ENCODE measurements at regions not wholly inside any gene's neighbourhood (a gene's known extent, or its start where the extent isn't known, plus 50 kb on each side); places are given as distances from the start of the nearest gene placed in this dataset.

DNA sequence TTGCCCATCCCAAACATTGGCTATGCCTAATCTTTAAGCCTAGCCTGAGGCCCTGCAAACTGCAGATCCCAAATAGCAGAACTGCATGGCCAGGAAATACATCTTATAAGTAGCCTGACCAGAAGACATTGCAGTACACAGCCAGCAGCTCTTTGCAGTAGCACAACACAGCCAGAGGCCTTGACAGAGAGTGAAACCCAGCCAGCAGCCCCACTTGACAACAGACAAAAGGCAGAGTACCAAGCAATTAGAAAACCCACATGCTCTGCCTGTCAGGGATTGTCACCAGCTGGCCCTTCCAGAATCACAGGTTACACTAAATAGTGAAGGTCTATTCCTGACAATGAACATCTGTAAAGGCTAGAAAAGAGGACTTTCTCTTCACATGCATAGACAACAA lies 242.8 kb upstream of the TMEM72 start:
- TF ChIP-seq, protein P1, sequence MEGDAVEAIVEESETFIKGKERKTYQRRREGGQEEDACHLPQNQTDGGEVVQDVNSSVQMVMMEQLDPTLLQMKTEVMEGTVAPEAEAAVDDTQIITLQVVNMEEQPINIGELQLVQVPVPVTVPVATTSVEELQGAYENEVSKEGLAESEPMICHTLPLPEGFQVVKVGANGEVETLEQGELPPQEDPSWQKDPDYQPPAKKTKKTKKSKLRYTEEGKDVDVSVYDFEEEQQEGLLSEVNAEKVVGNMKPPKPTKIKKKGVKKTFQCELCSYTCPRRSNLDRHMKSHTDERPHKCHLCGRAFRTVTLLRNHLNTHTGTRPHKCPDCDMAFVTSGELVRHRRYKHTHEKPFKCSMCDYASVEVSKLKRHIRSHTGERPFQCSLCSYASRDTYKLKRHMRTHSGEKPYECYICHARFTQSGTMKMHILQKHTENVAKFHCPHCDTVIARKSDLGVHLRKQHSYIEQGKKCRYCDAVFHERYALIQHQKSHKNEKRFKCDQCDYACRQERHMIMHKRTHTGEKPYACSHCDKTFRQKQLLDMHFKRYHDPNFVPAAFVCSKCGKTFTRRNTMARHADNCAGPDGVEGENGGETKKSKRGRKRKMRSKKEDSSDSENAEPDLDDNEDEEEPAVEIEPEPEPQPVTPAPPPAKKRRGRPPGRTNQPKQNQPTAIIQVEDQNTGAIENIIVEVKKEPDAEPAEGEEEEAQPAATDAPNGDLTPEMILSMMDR (IDR thresholded peaks at IDR 0.05; ENCODE audit: low read depth, low read length, missing control alignments), result no peak
- no peak for DNase-seq (ENCODE audit: low read depth)
- H3K4me3 ChIP-seq (ENCODE audit: low read depth, low read length), result no peak overlapping the region

DNA sequence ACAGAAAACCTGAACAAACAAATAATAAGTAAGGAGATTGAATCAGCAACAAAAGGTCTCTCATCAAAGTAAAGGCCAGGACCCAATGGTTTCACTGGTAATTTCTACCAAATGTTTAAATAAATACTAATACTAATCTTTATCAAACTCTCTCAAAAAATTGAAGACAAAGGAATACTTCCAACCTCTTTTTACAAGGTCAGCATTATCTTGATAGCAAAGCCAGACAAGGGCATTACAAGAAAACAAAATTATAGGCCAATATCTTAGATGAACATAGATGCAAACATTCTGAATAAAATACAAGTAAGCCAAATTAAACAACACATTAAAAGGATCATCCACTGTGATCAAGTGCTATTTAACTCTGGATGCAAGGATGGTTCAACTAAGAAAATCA lies 239.8 kb upstream of the TMEM72 start:
- DNase-seq (ENCODE audit: low read depth), result no peak
- H3K4me3 ChIP-seq (ENCODE audit: low read depth, low read length), result no peak overlapping the region
- TF ChIP-seq, protein P1 (IDR thresholded peaks at IDR 0.05; ENCODE audit: low read depth, low read length, missing control alignments), result no peak

DNA sequence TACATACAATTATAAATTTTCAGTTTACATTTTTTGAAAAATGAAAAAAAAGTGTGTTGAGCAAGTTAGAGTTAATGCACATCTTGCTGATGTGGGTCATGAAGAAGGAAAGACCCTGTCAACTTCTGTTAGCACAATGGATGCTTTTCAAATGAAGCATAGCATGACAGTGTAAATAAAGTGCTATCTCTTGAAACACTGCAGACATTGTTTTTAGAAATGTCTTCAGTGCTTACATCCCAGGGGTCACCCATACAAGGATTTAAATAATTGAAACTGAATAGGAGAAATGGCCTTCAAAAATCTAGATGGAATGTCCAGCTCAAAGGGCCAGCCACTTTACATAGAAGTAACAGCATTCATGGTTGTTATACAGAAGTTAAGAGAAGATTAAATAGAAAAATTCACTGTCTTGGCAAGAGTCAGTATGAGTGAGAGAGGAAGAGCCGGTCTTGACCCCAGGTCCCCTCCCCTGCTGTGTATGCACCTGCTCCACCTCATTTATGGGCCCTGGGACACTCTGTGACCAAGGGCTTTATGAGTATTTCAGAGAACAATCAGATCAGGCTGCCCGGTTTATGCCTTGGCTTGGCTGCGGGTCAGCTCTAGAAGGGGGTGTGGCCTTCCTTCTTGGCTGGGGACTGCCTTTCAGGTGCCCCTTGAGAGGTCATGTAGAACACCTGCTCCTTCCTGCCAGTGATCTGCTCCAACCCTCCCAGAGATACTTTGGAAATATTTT lies 237.7 kb upstream of the TMEM72 start:
- TF ChIP-seq, protein P1 (IDR thresholded peaks at IDR 0.05; ENCODE audit: low read depth, low read length, missing control alignments), result no peak
- no peak overlapping the region for H3K4me3 ChIP-seq (ENCODE audit: low read depth, low read length)
- DNase-seq (ENCODE audit: low read depth), result no peak

DNA sequence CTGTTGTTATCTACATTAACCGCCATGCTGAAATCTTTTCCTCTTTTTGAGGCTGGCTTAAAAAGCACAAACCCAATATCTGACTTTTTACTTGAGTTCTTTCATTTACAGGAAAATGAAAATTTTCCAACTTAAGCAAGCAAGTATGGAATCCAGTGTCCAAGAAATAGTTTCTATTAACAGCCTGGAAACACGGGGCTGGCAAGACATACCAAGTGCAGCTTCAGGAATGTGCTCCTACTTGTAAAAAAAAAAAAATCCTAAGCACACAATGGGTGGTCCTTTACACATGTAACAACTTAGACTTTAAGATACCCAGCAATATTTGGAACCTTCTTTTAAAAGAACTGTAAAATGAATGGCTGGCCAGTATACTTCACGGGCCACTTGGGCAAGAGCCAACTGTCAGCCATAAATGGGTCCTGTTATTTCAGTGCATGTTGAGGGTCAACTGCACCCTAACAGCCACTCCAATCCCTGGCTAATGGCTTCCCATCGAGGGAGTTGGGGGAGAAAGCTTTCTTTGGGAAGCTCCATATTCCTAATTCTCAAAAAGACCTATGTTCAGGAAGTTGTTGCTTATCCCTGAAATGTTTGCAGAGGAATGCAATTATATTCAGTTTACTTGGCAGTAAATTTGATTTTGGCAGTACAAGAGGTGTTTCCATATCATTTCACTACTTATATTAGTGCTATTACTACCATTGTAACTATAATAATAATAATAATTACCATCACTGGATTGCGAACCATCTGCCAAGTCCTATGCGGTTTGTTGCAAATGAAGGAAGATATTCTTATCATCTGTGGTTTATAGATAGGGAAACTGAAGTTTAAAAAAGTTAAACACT lies 236.4 kb upstream of the TMEM72 start:
- TF ChIP-seq, protein P1 (IDR thresholded peaks at IDR 0.05; ENCODE audit: low read depth, low read length, missing control alignments), result no peak
- no peak for DNase-seq (ENCODE audit: low read depth)
- no peak overlapping the region for H3K4me3 ChIP-seq (ENCODE audit: low read depth, low read length)

DNA sequence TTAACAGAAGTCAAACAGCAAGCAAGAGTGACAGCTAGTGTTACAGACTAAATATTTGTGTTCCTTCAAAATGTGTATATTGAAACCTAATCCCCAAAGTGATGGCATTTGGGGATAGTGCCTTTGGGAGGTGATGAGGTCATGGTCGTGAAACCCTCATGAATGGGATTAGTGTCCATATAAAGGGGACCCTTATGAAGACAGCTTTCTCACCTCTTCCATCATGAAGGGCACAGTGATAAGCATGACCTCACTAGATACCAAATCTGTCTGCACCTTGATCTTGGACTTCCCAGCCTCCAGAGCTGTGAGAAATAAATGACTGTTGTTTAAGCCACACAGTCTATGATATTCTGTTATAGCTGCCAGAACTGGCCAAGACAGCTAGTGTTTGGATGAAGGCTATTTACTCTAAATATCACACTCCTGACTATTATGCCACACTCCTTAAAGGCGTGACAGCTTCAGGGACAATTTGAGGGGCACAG lies 235.7 kb upstream of the TMEM72 start:
- no peak overlapping the region for H3K4me3 ChIP-seq (ENCODE audit: low read depth, low read length)
- no peak for DNase-seq (ENCODE audit: low read depth)
- TF ChIP-seq, protein P1 (IDR thresholded peaks at IDR 0.05; ENCODE audit: low read depth, low read length, missing control alignments), result no peak

DNA sequence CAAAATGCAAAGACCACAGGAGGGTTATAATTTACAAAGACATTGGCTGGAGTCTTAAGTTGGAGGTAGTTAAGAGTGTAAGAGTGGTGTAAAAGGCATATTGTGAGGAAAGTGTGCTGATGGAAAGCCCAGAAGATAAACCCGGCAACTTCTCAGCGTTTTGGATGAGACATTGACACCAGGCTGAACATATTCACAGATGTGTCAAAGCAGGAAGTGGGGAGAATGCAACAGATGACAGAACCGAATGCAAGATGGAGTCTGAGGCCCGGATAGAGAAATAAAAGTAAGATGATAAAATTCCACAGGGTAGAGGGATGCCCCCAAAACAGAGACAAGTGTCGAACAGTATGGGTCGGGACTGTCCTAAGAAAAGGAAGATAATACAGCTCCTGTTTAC lies 230.4 kb upstream of the TMEM72 start:
- no peak overlapping the region for H3K4me3 ChIP-seq (ENCODE audit: low read depth, low read length)
- no peak for DNase-seq (ENCODE audit: low read depth)
- TF ChIP-seq, protein P1 (IDR thresholded peaks at IDR 0.05; ENCODE audit: low read depth, low read length, missing control alignments), result no peak

All from GM12864 (cell line).